H1 (cell line): ENCODE measurements at regions not wholly inside any gene's neighbourhood (a gene's known extent, or its start where the extent isn't known, plus 50 kb on each side); places are given as distances from the start of the nearest gene placed in this dataset.

ENCODE experiments used
- CTCF ChIA-PET: fragments of 300-600 bp; sonication (Branson Sonifier 250); formaldehyde crosslinking; loops from one replicate; lab custom pipeline; 2021; ENCODE audit not compliant: partially characterized antibody; lab: Charles Lee
- POLR2A ChIA-PET: fragments of 300-600 bp; sonication (Branson Sonifier 250); formaldehyde crosslinking; loops from one replicate; lab custom pipeline; 2021; ENCODE audit warnings: inconsistent platforms; ENCODE audit not compliant: partially characterized antibody; lab: Charles Lee
- DNase-seq, 2 experiments: peaks; one replicate each; pipeline versions ENCODE4 v3.0.0 to v3.0.0-alpha.2; 2010 to 2022; ENCODE audit warnings: low spot score in 2 of 2, low read depth in 1 of 2, mixed read lengths in 1 of 2
- FAIRE-seq: peaks from 2 replicates; lab custom pipeline; 2011; peaks lifted over from hg19 to GRCh38; lab: Jason Lieb, UNC
- H2AFZ ChIP-seq: 2 replicates; pipeline ENCODE4 v1.8.1; 2012; ENCODE audit warnings: low read length, inconsistent platforms
- H2AK5ac ChIP-seq: 2 replicates; pipeline ENCODE4 v1.6.1; 2013; ENCODE audit warnings: low read depth, low read length
- H2BK120ac ChIP-seq: replicated peaks from 2 replicates; pipeline ENCODE3; 2013; ENCODE audit warnings: low read depth, low read length, inconsistent platforms
- H2BK12ac ChIP-seq: 2 replicates; pipeline ENCODE4 v1.6.1; 2013; ENCODE audit warnings: low read depth, low read length
- H2BK15ac ChIP-seq: 2 replicates; pipeline ENCODE4 v1.6.1; 2013; ENCODE audit warnings: low read length
- H2BK20ac ChIP-seq: 2 replicates; pipeline ENCODE4 v1.6.1; 2013; ENCODE audit warnings: low read length
- H2BK5ac ChIP-seq: 2 replicates; pipeline ENCODE4 v1.6.1; 2013; ENCODE audit warnings: low read depth, low read length
- H3K14ac ChIP-seq: 2 replicates; pipeline ENCODE4 v1.6.1; 2013; ENCODE audit warnings: inconsistent platforms; ENCODE audit not compliant: insufficient read length
- H3K18ac ChIP-seq: 2 replicates; pipeline ENCODE4 v1.6.1; 2013; ENCODE audit warnings: low read length; ENCODE audit errors: extremely low read depth
- H3K23ac ChIP-seq: 2 replicates; pipeline ENCODE4 v1.6.1; 2013; ENCODE audit warnings: inconsistent platforms; ENCODE audit not compliant: insufficient read length
- H3K23me2 ChIP-seq: 2 replicates; pipeline ENCODE4 v1.6.1; 2013; ENCODE audit warnings: low read depth, low read length
- H3K27ac ChIP-seq: 2 replicates; pipeline ENCODE4 v1.6.1; 2011; ENCODE audit warnings: low read depth, low read length, inconsistent platforms
- H3K27me3 ChIP-seq, 4 experiments: replicated peaks in 1 of 4; 1 replicate in 1 of 4; 2 replicates in 3 of 4; pipeline versions ENCODE4 v1.6.1 to v1.8.1; 2011 to 2013; ENCODE audit warnings: low read length in 3 of 4, mild to moderate bottlenecking in 3 of 4, inconsistent platforms in 2 of 4, mixed read lengths in 2 of 4, moderate library complexity in 1 of 4; ENCODE audit not compliant: control insufficient read depth in 3 of 4, insufficient read depth in 3 of 4; ENCODE audit errors: extremely low read depth in 1 of 4
- H3K36me3 ChIP-seq, 4 experiments: 2 replicates each; pipeline versions ENCODE4 v1.6.1 to v1.8.1; 2011 to 2013; ENCODE audit warnings: mild to moderate bottlenecking in 4 of 4, low read length in 3 of 4, moderate library complexity in 2 of 4, control low read depth in 1 of 4, inconsistent platforms in 1 of 4; ENCODE audit not compliant: insufficient read depth in 4 of 4, control insufficient read depth in 2 of 4
- H3K4ac ChIP-seq: replicated peaks from 2 replicates; pipeline ENCODE3; 2013; ENCODE audit warnings: low read length, low read depth, mixed read lengths, inconsistent platforms; ENCODE audit not compliant: insufficient read length
- H3K4me1 ChIP-seq, 4 experiments: replicated peaks in 1 of 4; 1 replicate in 1 of 4; 2 replicates in 3 of 4; pipeline versions ENCODE4 v1.6.1 to v1.8.1; 2011 to 2013; ENCODE audit warnings: low read length in 3 of 4, inconsistent platforms in 2 of 4, mixed read lengths in 1 of 4; ENCODE audit not compliant: insufficient read depth in 4 of 4, control insufficient read depth in 3 of 4
- H3K4me2 ChIP-seq, 2 experiments: 2 replicates each; pipeline versions ENCODE4 v1.6.1 to v1.8.1; 2011 to 2013; ENCODE audit warnings: low read depth in 2 of 2, low read length in 2 of 2, control low read depth in 1 of 2, inconsistent platforms in 1 of 2, mild to moderate bottlenecking in 1 of 2; ENCODE audit not compliant: insufficient read depth in 1 of 2
- H3K4me3 ChIP-seq, 4 experiments: fragments of 200-600, 300-600 bp in 1 of 4; sonication (generic), shearing (Covaris generic), sonication (Bioruptor Twin) in 1 of 4; 2 replicates each; pipeline versions ENCODE4 v1.5.1 to v1.8.1; 2011 to 2016; ENCODE audit warnings: low read length in 4 of 4, low read depth in 3 of 4, control low read depth in 2 of 4, inconsistent platforms in 2 of 4, mild to moderate bottlenecking in 2 of 4, mixed read lengths in 1 of 4, moderate library complexity in 1 of 4; ENCODE audit not compliant: insufficient read depth in 2 of 4; ENCODE audit errors: extremely low read depth in 1 of 4
- H3K56ac ChIP-seq: replicated peaks from 2 replicates; pipeline ENCODE3; 2013; ENCODE audit warnings: low read depth, mild to moderate bottlenecking, mixed read lengths, low read length, inconsistent platforms; ENCODE audit not compliant: insufficient read length
- H3K79me1 ChIP-seq: 2 replicates; pipeline ENCODE4 v1.6.1; 2013; ENCODE audit warnings: low read depth, low read length, control low read depth
- H3K79me2 ChIP-seq, 2 experiments: 2 replicates each; pipeline versions ENCODE4 v1.6.1 to v1.8.1; 2012 to 2013; ENCODE audit warnings: low read length in 2 of 2, mild to moderate bottlenecking in 2 of 2, inconsistent platforms in 1 of 2; ENCODE audit not compliant: insufficient read depth in 2 of 2, control insufficient read depth in 1 of 2
- H3K9ac ChIP-seq, 4 experiments: replicated peaks in 1 of 4; 1 replicate in 1 of 4; 2 replicates in 3 of 4; pipeline versions ENCODE4 v1.6.1 to v1.8.1; 2011 to 2013; ENCODE audit warnings: low read depth in 3 of 4, low read length in 3 of 4, control low read depth in 2 of 4, mild to moderate bottlenecking in 2 of 4, moderate library complexity in 2 of 4, inconsistent platforms in 1 of 4; ENCODE audit errors: extremely low read depth in 1 of 4
- H3K9me3 ChIP-seq, 2 experiments: 2 replicates each; pipeline versions ENCODE4 v1.6.1 to v1.8.1; 2012 to 2013; ENCODE audit warnings: mild to moderate bottlenecking in 2 of 2, moderate library complexity in 2 of 2, control low read depth in 1 of 2, inconsistent platforms in 1 of 2, low read depth in 1 of 2, low read length in 1 of 2, mixed read lengths in 1 of 2; ENCODE audit not compliant: insufficient read depth in 2 of 2
- H4K20me1 ChIP-seq, 2 experiments: replicated peaks in 1 of 2; 2 replicates each; pipeline versions ENCODE3 to v1.8.1; 2011 to 2013; ENCODE audit warnings: inconsistent platforms in 2 of 2, low read length in 2 of 2, mild to moderate bottlenecking in 1 of 2; ENCODE audit not compliant: insufficient read depth in 2 of 2, control insufficient read depth in 1 of 2
- H4K5ac ChIP-seq: 2 replicates; pipeline ENCODE4 v1.6.1; 2013; ENCODE audit warnings: low read length, low read depth, mixed read lengths, inconsistent platforms; ENCODE audit not compliant: insufficient read length
- H4K8ac ChIP-seq: 2 replicates; pipeline ENCODE4 v1.8.0; 2013; ENCODE audit warnings: mild to moderate bottlenecking, moderate library complexity, low read length, inconsistent platforms; ENCODE audit not compliant: insufficient read depth; ENCODE audit errors: extremely low read depth
- H4K91ac ChIP-seq: replicated peaks from 2 replicates; pipeline ENCODE3; 2013; ENCODE audit warnings: low read length, mixed read lengths, inconsistent platforms; ENCODE audit not compliant: insufficient read length
- BACH1 ChIP-seq: IDR thresholded peaks from 2 replicates; pipeline ENCODE4 v1.6.1; 2012; ENCODE audit warnings: low read length, improper control_type of control experiment
- CHD1 ChIP-seq: IDR thresholded peaks from 2 replicates; pipeline ENCODE4 v1.6.1; 2012; ENCODE audit warnings: low read depth, low read length, improper control_type of control experiment
- EZH2 ChIP-seq: fragments of 200-600 bp; sonication (generic); IDR thresholded peaks from 2 replicates; pipeline ENCODE4 v1.7.1; 2012; ENCODE audit warnings: low read depth, mild to moderate bottlenecking, moderate library complexity, low read length, inconsistent platforms; ENCODE audit not compliant: severe bottlenecking
- JUND ChIP-seq: IDR thresholded peaks from 2 replicates; pipeline ENCODE4 v1.6.1; 2011; ENCODE audit warnings: mild to moderate bottlenecking, improper control_type of control experiment, low read length
- POLR2AphosphoS5 ChIP-seq: IDR thresholded peaks from 2 replicates; pipeline ENCODE4 v1.6.1; 2011; ENCODE audit warnings: low read depth, low read length
- SAP30 ChIP-seq: fragments of 300-600 bp; sonication (generic); IDR thresholded peaks from 2 replicates; pipeline ENCODE4 v1.7.1; 2012; ENCODE audit warnings: low read length, moderate library complexity, mild to moderate bottlenecking, inconsistent platforms; ENCODE audit not compliant: insufficient read depth, insufficient replicate concordance
- SP2 ChIP-seq: IDR thresholded peaks from 2 replicates; pipeline ENCODE4 v1.6.1; 2012; ENCODE audit warnings: mild to moderate bottlenecking, low read length, inconsistent platforms
- SP4 ChIP-seq: IDR thresholded peaks from 2 replicates; pipeline ENCODE4 v1.6.1; 2012; ENCODE audit warnings: low read length, inconsistent platforms
- TAF7 ChIP-seq: optimal IDR thresholded peaks from 2 replicates; pipeline ENCODE3; 2011; ENCODE audit warnings: low read depth, mild to moderate bottlenecking, inconsistent platforms, low read length, moderate library complexity, borderline replicate concordance
- WGBS, 2 experiments: shearing (Covaris generic) in 1 of 2; methylation state at CpG; one replicate each; pipeline versions ENCODE4 v1.1.6 to v1.1.7; 2013 to 2015; ENCODE audit warnings: low lambda C conversion rate in 2 of 2, mixed read lengths in 2 of 2, inconsistent platforms in 1 of 2, low coverage in 1 of 2, missing lambda C conversion rate in 1 of 2; ENCODE audit not compliant: insufficient replicate concordance in 2 of 2, insufficient coverage in 1 of 2, insufficient read length in 1 of 2; ENCODE audit errors: extremely low coverage in 1 of 2, missing lambda C conversion rate in 1 of 2; 5-methylcytosine and 5-hydroxymethylcytosine counted together
- TF ChIP-seq, protein P1 (sequence below): IDR thresholded peaks from 2 replicates; pipeline ENCODE4 v1.6.1; 2012; ENCODE audit warnings: inconsistent platforms
- TF ChIP-seq, protein P2 (sequence below): IDR thresholded peaks from 2 replicates; pipeline ENCODE4 v1.6.1; 2012; ENCODE audit warnings: low read length, inconsistent platforms
- TF ChIP-seq, protein P3 (sequence below): IDR thresholded peaks from 2 replicates; pipeline ENCODE4 v1.6.1; 2011; ENCODE audit warnings: low read length, improper control_type of control experiment

DNA sequence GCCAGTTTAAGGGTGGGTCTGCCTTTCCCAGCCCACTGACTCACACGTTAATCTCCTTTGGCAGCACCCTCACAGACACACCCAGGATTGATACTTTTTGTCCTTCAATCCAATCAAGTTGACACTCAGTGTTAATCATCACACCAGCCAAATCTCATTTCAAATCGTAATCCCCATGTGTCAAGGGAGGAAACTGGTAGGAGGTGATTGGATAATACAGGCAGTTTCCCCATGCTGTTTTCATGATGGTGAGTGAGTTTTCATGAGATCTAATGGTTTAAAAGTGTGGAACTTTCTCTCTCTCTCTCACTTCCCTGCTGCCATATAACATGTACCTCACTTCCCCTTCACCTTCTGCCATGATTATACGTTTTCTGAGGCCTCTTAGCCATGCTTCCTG is 647.2 kb upstream of the FRG1 start:
- Histone ChIP-seq H2BK12ac (no peak overlapping the region), H3K56ac (no peak overlapping the region), H4K91ac (no peak overlapping the region), H4K5ac (no peak overlapping the region), H2AK5ac (no peak overlapping the region), H3K4me1 (no peaks in the 10 kb centered on the region), H3K4ac (no peak overlapping the region), H3K23me2 (no peaks in the 10 kb centered on the region), H2BK120ac (no peak overlapping the region), H3K9me3 (no peaks in the 10 kb centered on the region), H3K79me2 (no peaks in the 10 kb centered on the region), H2BK15ac (no peak overlapping the region), H3K79me1 (no peaks in the 10 kb centered on the region), H3K4me2 (no peak overlapping the region), H3K23ac (no peak overlapping the region), H3K27ac (no peak overlapping the region), H2AFZ (no peak overlapping the region), H3K14ac (no peak overlapping the region), H3K27me3 (no peaks in the 10 kb centered on the region), H3K9ac (no peak overlapping the region), H3K36me3 (no peaks in the 10 kb centered on the region), H3K4me3 (no peak overlapping the region), H2BK5ac (no peak overlapping the region), H4K8ac (no peak overlapping the region), H4K20me1 (no peaks in the 10 kb centered on the region), H3K18ac (no peak overlapping the region), H2BK20ac (no peak overlapping the region)
- FAIRE-seq (no peak), DNase-seq (no peak)
- CTCF ChIA-PET = no interaction called here
- POLR2A ChIA-PET = no interaction called here
- WGBS, 2 experiments = 51% methylated on average over 3 of the region's 3 CpGs; no CpG with 5 or more reads in 1 of the 2 experiments
- TF ChIP-seq SAP30 = no peak
- TF ChIP-seq, protein P1, sequence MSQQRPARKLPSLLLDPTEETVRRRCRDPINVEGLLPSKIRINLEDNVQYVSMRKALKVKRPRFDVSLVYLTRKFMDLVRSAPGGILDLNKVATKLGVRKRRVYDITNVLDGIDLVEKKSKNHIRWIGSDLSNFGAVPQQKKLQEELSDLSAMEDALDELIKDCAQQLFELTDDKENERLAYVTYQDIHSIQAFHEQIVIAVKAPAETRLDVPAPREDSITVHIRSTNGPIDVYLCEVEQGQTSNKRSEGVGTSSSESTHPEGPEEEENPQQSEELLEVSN = no peak
- no peak for TF ChIP-seq BACH1
- TF ChIP-seq TAF7 = no peak
- TF ChIP-seq, protein P2, sequence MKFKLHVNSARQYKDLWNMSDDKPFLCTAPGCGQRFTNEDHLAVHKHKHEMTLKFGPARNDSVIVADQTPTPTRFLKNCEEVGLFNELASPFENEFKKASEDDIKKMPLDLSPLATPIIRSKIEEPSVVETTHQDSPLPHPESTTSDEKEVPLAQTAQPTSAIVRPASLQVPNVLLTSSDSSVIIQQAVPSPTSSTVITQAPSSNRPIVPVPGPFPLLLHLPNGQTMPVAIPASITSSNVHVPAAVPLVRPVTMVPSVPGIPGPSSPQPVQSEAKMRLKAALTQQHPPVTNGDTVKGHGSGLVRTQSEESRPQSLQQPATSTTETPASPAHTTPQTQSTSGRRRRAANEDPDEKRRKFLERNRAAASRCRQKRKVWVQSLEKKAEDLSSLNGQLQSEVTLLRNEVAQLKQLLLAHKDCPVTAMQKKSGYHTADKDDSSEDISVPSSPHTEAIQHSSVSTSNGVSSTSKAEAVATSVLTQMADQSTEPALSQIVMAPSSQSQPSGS = no peak
- TF ChIP-seq, protein P3, sequence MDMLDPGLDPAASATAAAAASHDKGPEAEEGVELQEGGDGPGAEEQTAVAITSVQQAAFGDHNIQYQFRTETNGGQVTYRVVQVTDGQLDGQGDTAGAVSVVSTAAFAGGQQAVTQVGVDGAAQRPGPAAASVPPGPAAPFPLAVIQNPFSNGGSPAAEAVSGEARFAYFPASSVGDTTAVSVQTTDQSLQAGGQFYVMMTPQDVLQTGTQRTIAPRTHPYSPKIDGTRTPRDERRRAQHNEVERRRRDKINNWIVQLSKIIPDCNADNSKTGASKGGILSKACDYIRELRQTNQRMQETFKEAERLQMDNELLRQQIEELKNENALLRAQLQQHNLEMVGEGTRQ = no peak
- no peak for TF ChIP-seq CHD1
- no peak for TF ChIP-seq EZH2
- TF ChIP-seq SP4 = no peak
- no peak for TF ChIP-seq POLR2AphosphoS5
- no peak for TF ChIP-seq JUND
- TF ChIP-seq SP2 = no peak
